Thyroid gland (tissue), 4 donors: ENCODE measurements at regions not wholly inside any gene's neighbourhood (a gene's known extent, or its start where the extent isn't known, plus 50 kb on each side); places are given as distances from the start of the nearest gene placed in this dataset.

Experiments
- DNase-seq, 2 donors: peaks; one replicate each; pipeline ENCODE4 v3.0.0-alpha.2; 2019
- H3K27ac ChIP-seq, 3 donors: fragments of 200-600 bp; sonication (generic); 1 replicate in 2 of 3; 2 replicates in 1 of 3; pipeline ENCODE4 v1.5.1; 2016 to 2019; ENCODE audit warnings: mild to moderate bottlenecking in 1 of 3, moderate library complexity in 1 of 3
- H3K27me3 ChIP-seq: fragments of 200-600 bp; sonication (generic); one replicate; pipeline ENCODE4 v1.5.1; 2019
- H3K36me3 ChIP-seq, 2 donors: fragments of 200-600 bp; sonication (generic); one replicate each; pipeline ENCODE4 v1.5.1; 2016 to 2019
- H3K4me1 ChIP-seq, 2 donors: fragments of 200-600 bp; sonication (generic); one replicate each; pipeline ENCODE4 v1.5.1; 2017 to 2019
- H3K4me3 ChIP-seq, 3 donors: fragments of 200-600 bp; sonication (generic); replicated peaks in 1 of 3; 1 replicate in 2 of 3; 2 replicates in 1 of 3; pipeline ENCODE4 v1.5.1; 2016; ENCODE audit warnings: mild to moderate bottlenecking in 1 of 3
- H3K9me3 ChIP-seq: fragments of 200-600 bp; sonication (generic); one replicate; pipeline ENCODE4 v1.5.1; 2017
- POLR2A ChIP-seq, 2 donors: fragments of 450-650 bp; IDR thresholded peaks; one replicate each; pipeline ENCODE4 v1.6.1; 2017; ENCODE audit warnings: antibody characterized with exemption in 2 of 2, mild to moderate bottlenecking in 2 of 2, moderate library complexity in 1 of 2
- WGBS, 2 donors: methylation state at CpG; one replicate each; pipeline ENCODE4 v1.1.5; 2017; 5-methylcytosine and 5-hydroxymethylcytosine counted together
- intact Hi-C: fragments of 100-400 bp; cut with DNase I; formaldehyde crosslinking; loops from one replicate; pipeline ENCODE4 v1.15.1; 2023
- TF ChIP-seq, protein P1 (sequence below), 6 experiments: fragments of 200-600 bp in 3 of 6; fragments of 450-650 bp in 3 of 6; sonication (generic) in 3 of 6; IDR thresholded peaks; one replicate each; pipeline ENCODE4 v1.5.1; 2016 to 2019; ENCODE audit warnings: antibody characterized with exemption in 6 of 6, mild to moderate bottlenecking in 2 of 6, inconsistent platforms in 1 of 6, moderate library complexity in 1 of 6

DNA sequence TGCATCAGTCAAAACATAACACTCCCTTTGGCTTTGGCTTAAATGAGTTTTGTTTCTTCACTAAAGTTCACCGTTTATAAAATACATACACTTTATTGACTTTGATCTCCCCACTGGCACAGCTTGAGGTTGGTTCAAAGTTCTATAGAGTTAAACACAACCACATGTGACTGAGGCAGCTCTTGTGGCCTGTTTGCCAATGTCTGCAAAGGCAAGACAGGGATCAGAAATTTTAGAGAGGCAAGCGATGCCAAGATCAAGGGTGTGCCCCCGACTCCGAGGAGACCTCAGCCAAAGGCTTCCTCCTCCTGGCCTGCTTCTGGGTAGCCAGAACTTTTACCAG, 129.8 kb upstream of the JCAD start:
- H3K9me3 ChIP-seq: no peaks in the 10 kb centered on the region
- no peak overlapping the region for H3K4me3 ChIP-seq
- H3K27ac ChIP-seq: peak overlapping the region in 2 of 3 donors; percentile 3 to 33
- 53 to 55% methylated on average over 4 of the region's 4 CpGs for WGBS, 2 donors
- no peak for TF ChIP-seq POLR2A (IDR thresholded peaks at IDR 0.05)
- TF ChIP-seq, protein P1, sequence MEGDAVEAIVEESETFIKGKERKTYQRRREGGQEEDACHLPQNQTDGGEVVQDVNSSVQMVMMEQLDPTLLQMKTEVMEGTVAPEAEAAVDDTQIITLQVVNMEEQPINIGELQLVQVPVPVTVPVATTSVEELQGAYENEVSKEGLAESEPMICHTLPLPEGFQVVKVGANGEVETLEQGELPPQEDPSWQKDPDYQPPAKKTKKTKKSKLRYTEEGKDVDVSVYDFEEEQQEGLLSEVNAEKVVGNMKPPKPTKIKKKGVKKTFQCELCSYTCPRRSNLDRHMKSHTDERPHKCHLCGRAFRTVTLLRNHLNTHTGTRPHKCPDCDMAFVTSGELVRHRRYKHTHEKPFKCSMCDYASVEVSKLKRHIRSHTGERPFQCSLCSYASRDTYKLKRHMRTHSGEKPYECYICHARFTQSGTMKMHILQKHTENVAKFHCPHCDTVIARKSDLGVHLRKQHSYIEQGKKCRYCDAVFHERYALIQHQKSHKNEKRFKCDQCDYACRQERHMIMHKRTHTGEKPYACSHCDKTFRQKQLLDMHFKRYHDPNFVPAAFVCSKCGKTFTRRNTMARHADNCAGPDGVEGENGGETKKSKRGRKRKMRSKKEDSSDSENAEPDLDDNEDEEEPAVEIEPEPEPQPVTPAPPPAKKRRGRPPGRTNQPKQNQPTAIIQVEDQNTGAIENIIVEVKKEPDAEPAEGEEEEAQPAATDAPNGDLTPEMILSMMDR (IDR thresholded peaks at IDR 0.05): no peak
- intact Hi-C loops: no loop called here
- H3K36me3 ChIP-seq: no peaks in the 10 kb centered on the region
- H3K4me1 ChIP-seq: peaks cover 7 to 22% of the 10 kb centered on the region in 2 donors
- DNase-seq: no peak
- no peaks in the 10 kb centered on the region for H3K27me3 ChIP-seq

GRCh38 chr10:30188556-30189237, 129.3 kb upstream of the JCAD start:
- peaks cover 7 to 22% of the 10 kb centered on the region in 2 donors for H3K4me1 ChIP-seq
- no peak for TF ChIP-seq POLR2A (IDR thresholded peaks at IDR 0.05)
- TF ChIP-seq, protein P1 (IDR thresholded peaks at IDR 0.05): no peak
- H3K9me3 ChIP-seq: no peaks in the 10 kb centered on the region
- intact Hi-C loops: no loop called here
- H3K4me3 ChIP-seq: no peak overlapping the region
- H3K27me3 ChIP-seq: no peaks in the 10 kb centered on the region
- 68 to 77% methylated on average over 10 to 14 of the region's 14 CpGs for WGBS, 2 donors
- H3K27ac ChIP-seq: peak overlapping the region in 2 of 3 donors; percentile 3 to 33
- DNase-seq: no peak
- H3K36me3 ChIP-seq: no peaks in the 10 kb centered on the region

GRCh38 chr10:30188101-30188500, 128.7 kb upstream of the JCAD start:
- no peaks in the 10 kb centered on the region for H3K9me3 ChIP-seq
- WGBS, 2 donors: 68 to 69% methylated on average over 3 of the region's 3 CpGs
- H3K4me3 ChIP-seq: no peak overlapping the region
- DNase-seq: no peak
- H3K27ac ChIP-seq: peak overlapping the region; percentile 18 to 62 (median 61)
- TF ChIP-seq, protein P1 (IDR thresholded peaks at IDR 0.05): no peak
- no peak for TF ChIP-seq POLR2A (IDR thresholded peaks at IDR 0.05)
- H3K4me1 ChIP-seq: peaks cover 7 to 24% of the 10 kb centered on the region in 2 donors
- no peaks in the 10 kb centered on the region for H3K36me3 ChIP-seq
- no peaks in the 10 kb centered on the region for H3K27me3 ChIP-seq
- intact Hi-C loops: no loop called here

- 80 to 81% methylated on average over 5 of the region's 5 CpGs for WGBS, 2 donors
- H3K27me3 ChIP-seq: no peaks in the 10 kb centered on the region
- TF ChIP-seq POLR2A (IDR thresholded peaks at IDR 0.05): no peak
- TF ChIP-seq, protein P1 (IDR thresholded peaks at IDR 0.05): no peak
- H3K36me3 ChIP-seq: no peaks in the 10 kb centered on the region
- no peaks in the 10 kb centered on the region for H3K9me3 ChIP-seq
- H3K4me3 ChIP-seq: no peak overlapping the region
- peak overlapping the region; percentile 18 to 62 (median 61) for H3K27ac ChIP-seq
- DNase-seq: no peak
- intact Hi-C loops: no loop called here
- H3K4me1 ChIP-seq: peaks cover 7 to 27% of the 10 kb centered on the region in 2 donors
These were observed 127.6 kb upstream of the JCAD start for GRCh38 chr10:30187010-30187409.

- TF ChIP-seq POLR2A (IDR thresholded peaks at IDR 0.05): no peak
- TF ChIP-seq, protein P1 (IDR thresholded peaks at IDR 0.05): no peak
- no peaks in the 10 kb centered on the region for H3K27me3 ChIP-seq
- peaks cover 7 to 27% of the 10 kb centered on the region in 2 donors for H3K4me1 ChIP-seq
- no peak overlapping the region for H3K4me3 ChIP-seq
- peak; percentile 9 to 13 for DNase-seq
- peak overlapping the region in 2 of 3 donors; percentile 2 to 61 for H3K27ac ChIP-seq
- no peaks in the 10 kb centered on the region for H3K36me3 ChIP-seq
- 69 to 78% methylated on average over 10 of the region's 10 CpGs for WGBS, 2 donors
- no peaks in the 10 kb centered on the region for H3K9me3 ChIP-seq
- intact Hi-C loops: no loop called here
These were observed 127.0 kb upstream of the JCAD start for GRCh38 chr10:30186371-30186875.
